Liver (tissue), 2 donors: ENCODE measurements at regions not wholly inside any gene's neighbourhood (a gene's known extent, or its start where the extent isn't known, plus 50 kb on each side); places are given as distances from the start of the nearest gene placed in this dataset.

Source experiments
- YY1 ChIP-seq: IDR thresholded peaks from 2 replicates; pipeline ENCODE4 v1.6.1; 2016; ENCODE audit warnings: antibody characterized with exemption, mild to moderate bottlenecking
- TF ChIP-seq, protein P1 (sequence below): fragments of 150-350 bp; IDR thresholded peaks from 2 replicates; pipeline ENCODE4 v1.5.1; 2017; ENCODE audit warnings: improper control_type of control experiment, low read depth, low read length; ENCODE audit not compliant: missing input control
- donor health status: healthy.

- TF ChIP-seq, protein P1, sequence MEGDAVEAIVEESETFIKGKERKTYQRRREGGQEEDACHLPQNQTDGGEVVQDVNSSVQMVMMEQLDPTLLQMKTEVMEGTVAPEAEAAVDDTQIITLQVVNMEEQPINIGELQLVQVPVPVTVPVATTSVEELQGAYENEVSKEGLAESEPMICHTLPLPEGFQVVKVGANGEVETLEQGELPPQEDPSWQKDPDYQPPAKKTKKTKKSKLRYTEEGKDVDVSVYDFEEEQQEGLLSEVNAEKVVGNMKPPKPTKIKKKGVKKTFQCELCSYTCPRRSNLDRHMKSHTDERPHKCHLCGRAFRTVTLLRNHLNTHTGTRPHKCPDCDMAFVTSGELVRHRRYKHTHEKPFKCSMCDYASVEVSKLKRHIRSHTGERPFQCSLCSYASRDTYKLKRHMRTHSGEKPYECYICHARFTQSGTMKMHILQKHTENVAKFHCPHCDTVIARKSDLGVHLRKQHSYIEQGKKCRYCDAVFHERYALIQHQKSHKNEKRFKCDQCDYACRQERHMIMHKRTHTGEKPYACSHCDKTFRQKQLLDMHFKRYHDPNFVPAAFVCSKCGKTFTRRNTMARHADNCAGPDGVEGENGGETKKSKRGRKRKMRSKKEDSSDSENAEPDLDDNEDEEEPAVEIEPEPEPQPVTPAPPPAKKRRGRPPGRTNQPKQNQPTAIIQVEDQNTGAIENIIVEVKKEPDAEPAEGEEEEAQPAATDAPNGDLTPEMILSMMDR, result no peak
- TF ChIP-seq YY1, result no peak
These were observed 136.6 kb upstream of the ARPP21 start for GRCh38 chr3:35502699-35503098.
